Breast epithelium (tissue), 4 donors: ENCODE measurements at regions not wholly inside any gene's neighbourhood (a gene's known extent, or its start where the extent isn't known, plus 50 kb on each side); places are given as distances from the start of the nearest gene placed in this dataset.
"Not testable (repeated sequence)": the region's sequence is repeated elsewhere in the genome, so short reads cannot be mapped to it uniquely, and the experiment has no call there.

Experiments
- DNase-seq, 2 donors: peaks; one replicate each; pipeline ENCODE4 v3.0.0-alpha.2; 2019; ENCODE audit warnings: low spot score in 2 of 2
- H3K27ac ChIP-seq, 2 donors: fragments of 200-600 bp; sonication (generic) in 1 of 2; one replicate each; pipeline ENCODE4 v1.5.1; 2016 to 2019; ENCODE audit warnings: mild to moderate bottlenecking in 1 of 2
- H3K27me3 ChIP-seq, 2 donors: fragments of 200-600 bp; sonication (generic) in 1 of 2; one replicate each; pipeline versions ENCODE4 v1.5.1 to v1.6.0; 2017 to 2019; ENCODE audit warnings: control low read depth in 1 of 2, mild to moderate bottlenecking in 1 of 2
- H3K36me3 ChIP-seq: fragments of 200-600 bp; one replicate; pipeline ENCODE4 v1.5.1; 2019
- H3K4me1 ChIP-seq, 2 donors: fragments of 200-600 bp; sonication (generic); one replicate each; pipeline ENCODE4 v1.5.1; 2016 to 2019; ENCODE audit warnings: control low read depth in 1 of 2
- H3K4me3 ChIP-seq, 3 donors: fragments of 200-600 bp; sonication (generic); 1 replicate in 2 of 3; 2 replicates in 1 of 3; pipeline ENCODE4 v1.5.1; 2016 to 2019; ENCODE audit warnings: mild to moderate bottlenecking in 3 of 3, moderate library complexity in 2 of 3
- H3K9me3 ChIP-seq, 2 donors: fragments of 200-600 bp; sonication (generic) in 1 of 2; one replicate each; pipeline ENCODE4 v1.5.1; 2016 to 2019; ENCODE audit warnings: control low read depth in 1 of 2
- POLR2A ChIP-seq: fragments of 450-650 bp; IDR thresholded peaks from one replicate; pipeline ENCODE4 v1.6.1; 2016; ENCODE audit warnings: antibody characterized with exemption, mild to moderate bottlenecking, moderate library complexity
- POLR2AphosphoS5 ChIP-seq, 3 donors: sonication (generic); formaldehyde crosslinking; IDR thresholded peaks; one replicate each; pipeline ENCODE4 v1.6.1; 2017; ENCODE audit warnings: antibody characterized with exemption in 3 of 3
- intact Hi-C: fragments of 100-400 bp; cut with DNase I; formaldehyde crosslinking; loops from one replicate; pipeline ENCODE4 v1.15.1; 2023; ENCODE audit warnings: low total_unique reads
- TF ChIP-seq, protein P1 (sequence below), 3 donors: fragments of 450-650 bp; IDR thresholded peaks; one replicate each; pipeline ENCODE4 v1.5.1; 2016 to 2017; ENCODE audit warnings: antibody characterized with exemption in 3 of 3, mild to moderate bottlenecking in 3 of 3, moderate library complexity in 3 of 3

DNA sequence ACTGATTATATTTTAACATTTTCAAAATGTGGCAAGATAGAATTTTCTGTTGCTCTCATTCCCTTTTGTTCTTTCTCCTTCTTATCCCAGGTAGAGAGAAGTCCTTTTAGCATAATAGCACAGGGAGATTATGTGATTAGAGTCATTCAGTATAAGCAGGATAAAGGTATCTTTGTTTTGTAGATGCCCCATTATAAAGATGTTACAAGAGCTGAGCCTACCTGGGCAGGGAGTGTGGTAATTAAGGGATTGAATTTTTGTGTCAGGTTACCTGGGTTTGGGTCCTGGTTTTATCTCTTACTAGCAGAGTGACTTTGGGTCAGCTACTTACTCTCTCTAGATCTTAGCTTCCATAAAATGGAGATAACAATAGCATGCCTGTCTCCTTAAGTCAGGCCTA is 536.5 kb downstream of the TMEM135 start:
- Histone ChIP-seq H3K27ac (no peak overlapping the region), H3K9me3 (no peaks in the 10 kb centered on the region), H3K36me3 (no peaks in the 10 kb centered on the region), H3K4me3 (no peak overlapping the region), H3K4me1 (no peaks in the 10 kb centered on the region), H3K27me3 (no peaks in the 10 kb centered on the region)
- no peak for DNase-seq
- intact Hi-C loops, result no loop called here
- TF ChIP-seq POLR2A (no peak), POLR2AphosphoS5 (IDR thresholded peaks at IDR 0.05) (no peak)
- TF ChIP-seq, protein P1, sequence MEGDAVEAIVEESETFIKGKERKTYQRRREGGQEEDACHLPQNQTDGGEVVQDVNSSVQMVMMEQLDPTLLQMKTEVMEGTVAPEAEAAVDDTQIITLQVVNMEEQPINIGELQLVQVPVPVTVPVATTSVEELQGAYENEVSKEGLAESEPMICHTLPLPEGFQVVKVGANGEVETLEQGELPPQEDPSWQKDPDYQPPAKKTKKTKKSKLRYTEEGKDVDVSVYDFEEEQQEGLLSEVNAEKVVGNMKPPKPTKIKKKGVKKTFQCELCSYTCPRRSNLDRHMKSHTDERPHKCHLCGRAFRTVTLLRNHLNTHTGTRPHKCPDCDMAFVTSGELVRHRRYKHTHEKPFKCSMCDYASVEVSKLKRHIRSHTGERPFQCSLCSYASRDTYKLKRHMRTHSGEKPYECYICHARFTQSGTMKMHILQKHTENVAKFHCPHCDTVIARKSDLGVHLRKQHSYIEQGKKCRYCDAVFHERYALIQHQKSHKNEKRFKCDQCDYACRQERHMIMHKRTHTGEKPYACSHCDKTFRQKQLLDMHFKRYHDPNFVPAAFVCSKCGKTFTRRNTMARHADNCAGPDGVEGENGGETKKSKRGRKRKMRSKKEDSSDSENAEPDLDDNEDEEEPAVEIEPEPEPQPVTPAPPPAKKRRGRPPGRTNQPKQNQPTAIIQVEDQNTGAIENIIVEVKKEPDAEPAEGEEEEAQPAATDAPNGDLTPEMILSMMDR (IDR thresholded peaks at IDR 0.05), result no peak

DNA sequence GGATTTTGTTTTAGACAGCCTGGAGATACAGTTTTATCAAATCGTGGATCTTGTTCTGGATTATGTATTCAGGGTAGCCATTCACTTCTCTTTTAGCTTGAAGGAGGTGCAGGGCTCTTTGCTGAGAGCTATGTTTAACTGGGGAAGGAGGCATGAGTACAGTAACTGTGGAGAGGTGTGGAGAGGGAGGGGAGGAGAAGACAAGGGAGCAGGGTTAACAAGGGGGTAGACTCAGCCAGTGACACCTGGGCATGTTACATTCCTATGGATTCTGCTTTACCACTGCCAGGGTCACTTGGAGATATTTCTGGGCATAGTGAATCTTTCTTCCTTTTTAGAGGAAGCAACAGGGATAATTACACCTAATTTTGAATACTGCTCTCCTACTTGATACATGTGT is 536.0 kb downstream of the TMEM135 start:
- TF ChIP-seq, protein P1 (IDR thresholded peaks at IDR 0.05), result no peak
- no peak for TF ChIP-seq POLR2AphosphoS5 (IDR thresholded peaks at IDR 0.05)
- no peak for TF ChIP-seq POLR2A

DNA sequence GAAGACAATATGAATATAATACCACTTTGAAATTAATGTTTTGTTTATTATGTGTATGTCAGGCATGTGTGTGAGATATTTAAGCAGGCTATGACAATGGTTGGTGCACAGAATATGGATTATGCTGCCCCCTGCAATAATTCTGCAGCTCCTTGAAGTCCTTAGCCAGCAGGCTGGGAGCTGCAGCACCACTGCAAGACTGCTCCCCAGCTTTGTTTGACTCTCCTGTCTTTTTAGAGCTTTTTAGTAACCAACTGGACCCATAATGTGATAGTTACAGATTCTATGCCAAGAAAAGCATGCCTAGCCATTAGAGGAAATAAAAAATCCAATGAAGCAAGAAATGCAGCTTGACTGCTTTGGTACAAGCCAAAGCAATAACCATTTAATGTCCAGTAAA is 535.1 kb downstream of the TMEM135 start:
- Histone ChIP-seq H3K4me3 (no peak overlapping the region), H3K27me3 (no peaks in the 10 kb centered on the region), H3K36me3 (no peaks in the 10 kb centered on the region), H3K9me3 (no peaks in the 10 kb centered on the region), H3K4me1 (no peaks in the 10 kb centered on the region), H3K27ac (no peak overlapping the region)
- no peak for DNase-seq
- TF ChIP-seq, protein P1 (IDR thresholded peaks at IDR 0.05), result no peak
- intact Hi-C loops, result no loop called here

More for the DNA sequence above, 536.0 kb downstream of the TMEM135 start:
- DNase-seq, result no peak
- no peaks in the 10 kb centered on the region for H3K36me3 ChIP-seq
- H3K27me3 ChIP-seq, result no peaks in the 10 kb centered on the region
- no peak overlapping the region for H3K27ac ChIP-seq
- no peaks in the 10 kb centered on the region for H3K4me1 ChIP-seq
- intact Hi-C loops, result no loop called here
- no peaks in the 10 kb centered on the region for H3K9me3 ChIP-seq
- H3K4me3 ChIP-seq, result no peak overlapping the region

DNA sequence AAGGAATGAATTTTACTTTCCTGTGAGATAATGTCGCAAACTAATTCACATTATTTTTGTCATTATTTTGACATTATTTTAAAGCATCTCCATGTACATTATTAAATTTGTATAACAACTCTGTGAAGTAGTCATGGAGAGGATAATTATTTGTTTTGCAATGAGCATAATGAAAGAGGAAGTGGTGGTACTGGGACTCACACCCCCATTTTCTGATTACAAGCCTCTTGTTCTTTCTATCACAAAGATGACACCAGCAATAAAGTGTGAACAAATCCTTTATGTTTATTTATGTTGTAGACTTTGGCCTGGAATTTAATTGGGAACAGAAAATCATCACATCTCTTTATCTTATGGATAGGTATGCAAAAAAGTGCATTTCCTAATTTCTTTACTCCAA is 522.6 kb downstream of the TMEM135 start:
- H3K27ac ChIP-seq, result no peak overlapping the region
- no peak for TF ChIP-seq POLR2A
- TF ChIP-seq, protein P1 (IDR thresholded peaks at IDR 0.05), result no peak
- H3K27me3 ChIP-seq, result no peaks in the 10 kb centered on the region
- DNase-seq, result no peak
- H3K36me3 ChIP-seq, result no peaks in the 10 kb centered on the region
- intact Hi-C loops, result no loop called here
- H3K9me3 ChIP-seq, result no peaks in the 10 kb centered on the region
- H3K4me3 ChIP-seq, result no peak overlapping the region
- H3K4me1 ChIP-seq, result no peaks in the 10 kb centered on the region

DNA sequence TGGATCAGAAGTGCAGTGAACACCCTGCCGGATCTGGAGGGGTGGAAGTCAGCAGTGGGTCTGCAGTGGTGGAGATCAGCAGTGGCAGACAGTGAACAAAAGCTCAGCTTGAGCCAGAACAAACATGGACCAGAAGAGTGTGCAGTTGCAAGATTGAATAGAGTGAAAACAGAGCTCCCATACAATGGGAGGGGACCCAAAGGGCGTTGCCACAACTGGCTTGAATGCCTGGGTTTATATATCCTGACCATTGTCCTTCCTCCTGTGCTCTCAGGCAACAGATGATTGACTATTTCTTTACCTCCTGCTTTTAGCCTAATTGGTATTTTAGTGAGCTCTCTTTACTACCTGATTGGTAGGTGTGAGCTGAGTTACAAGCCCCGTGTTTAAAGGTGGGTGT is 522.1 kb downstream of the TMEM135 start:
- intact Hi-C loops, H3K4me3 ChIP-seq, H3K36me3 ChIP-seq, H3K27me3 ChIP-seq, H3K27ac ChIP-seq, H3K9me3 ChIP-seq, H3K4me1 ChIP-seq, DNase-seq: not testable (repeated sequence)

DNA sequence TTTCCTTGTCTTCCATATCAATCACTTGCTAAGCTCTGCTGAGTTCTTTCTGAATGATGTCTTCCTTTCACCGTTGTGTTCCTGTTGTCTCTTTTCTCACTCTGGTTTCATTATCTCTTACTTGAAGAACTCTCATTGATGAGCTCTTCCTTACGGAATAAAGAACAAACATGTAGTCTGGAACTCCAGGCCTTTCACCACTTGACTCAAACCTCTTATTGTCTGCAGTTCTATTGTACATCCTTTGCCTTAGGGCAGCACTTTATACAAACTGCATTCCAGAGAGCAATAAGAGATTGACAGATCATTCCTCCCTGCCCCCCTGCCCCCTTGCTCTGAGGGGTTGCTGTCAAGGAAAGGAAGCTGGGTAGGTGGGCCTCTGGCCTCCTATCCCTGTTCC is 517.4 kb downstream of the TMEM135 start:
- Histone ChIP-seq H3K27me3 (no peaks in the 10 kb centered on the region), H3K9me3 (peaks cover under 1 to 4% of the 10 kb centered on the region in 2 donors), H3K27ac (no peak overlapping the region), H3K4me3 (no peak overlapping the region), H3K4me1 (no peaks in the 10 kb centered on the region), H3K36me3 (no peaks in the 10 kb centered on the region)
- TF ChIP-seq, protein P1 (IDR thresholded peaks at IDR 0.05), result no peak
- TF ChIP-seq POLR2A, result no peak
- no peak for TF ChIP-seq POLR2AphosphoS5 (IDR thresholded peaks at IDR 0.05)
- no peak for DNase-seq
- intact Hi-C loops, result no loop called here
